HL-60 (cell line): ENCODE measurements at regions not wholly inside any gene's neighbourhood (a gene's known extent, or its start where the extent isn't known, plus 50 kb on each side); places are given as distances from the start of the nearest gene placed in this dataset.

Source experiments
- DNase-seq, 2 experiments: peaks; one replicate each; pipeline ENCODE4 v3.0.0-alpha.2; 2010 to 2020; ENCODE audit warnings: low read depth in 1 of 2, low spot score in 1 of 2
- H3K27ac ChIP-seq: fragments of 250-450 bp; sonication (Bioruptor Pico); replicated peaks from 2 replicates; pipeline ENCODE4 v1.5.1; 2020; ENCODE audit warnings: mild to moderate bottlenecking, moderate library complexity
- H3K27me3 ChIP-seq: fragments of 250-450 bp; sonication (Bioruptor Pico); 2 replicates; pipeline ENCODE4 v1.5.1; 2021; ENCODE audit warnings: mild to moderate bottlenecking, moderate library complexity; ENCODE audit not compliant: insufficient read depth, poor library complexity, severe bottlenecking
- H3K4me3 ChIP-seq: replicated peaks from 2 replicates; pipeline ENCODE4 v1.5.1; 2011; ENCODE audit warnings: mild to moderate bottlenecking, control low read depth, low read length; ENCODE audit not compliant: insufficient read depth
- GABPA ChIP-seq: IDR thresholded peaks from 2 replicates; pipeline ENCODE4 v1.6.1; 2012; ENCODE audit warnings: low read depth
- POLR2AphosphoS5 ChIP-seq: IDR thresholded peaks from 2 replicates; pipeline ENCODE4 v1.6.1; 2012; ENCODE audit warnings: low read depth
- SPI1 ChIP-seq: IDR thresholded peaks from 2 replicates; pipeline ENCODE4 v1.6.1; 2012; ENCODE audit warnings: low read depth, mild to moderate bottlenecking, borderline replicate concordance
- TF ChIP-seq, protein P1 (sequence below): IDR thresholded peaks from 2 replicates; pipeline ENCODE4 v1.6.1; 2012; ENCODE audit warnings: low read depth; ENCODE audit not compliant: insufficient replicate concordance
- TF ChIP-seq, protein P2 (sequence below): IDR thresholded peaks from one replicate; pipeline ENCODE4 v1.5.1; 2011; ENCODE audit warnings: low read length, control low read depth, inconsistent platforms; ENCODE audit not compliant: insufficient read depth

DNA sequence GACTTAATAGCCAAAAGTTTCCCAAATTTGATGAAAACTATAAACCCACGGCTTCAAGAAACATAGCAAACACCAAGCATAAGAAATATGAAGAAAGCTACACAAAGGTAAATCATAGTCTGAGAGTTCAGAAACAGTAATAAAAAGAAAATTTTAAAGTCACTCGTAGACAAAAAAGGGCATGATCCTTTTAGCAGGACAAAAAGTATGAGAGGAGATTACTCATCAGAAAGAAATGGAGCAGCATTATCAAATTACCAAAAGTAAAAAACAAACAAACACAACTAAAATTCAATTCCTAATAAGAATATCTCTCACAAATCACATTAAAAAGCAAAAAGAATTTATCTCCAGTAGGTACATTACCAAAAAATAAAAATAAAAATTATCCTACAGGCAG is 279.4 kb upstream of the UBE2E2 start:
- H3K27me3 ChIP-seq = no peaks in the 10 kb centered on the region
- no peak for DNase-seq
- H3K4me3 ChIP-seq = no peak overlapping the region
- TF ChIP-seq, protein P1, sequence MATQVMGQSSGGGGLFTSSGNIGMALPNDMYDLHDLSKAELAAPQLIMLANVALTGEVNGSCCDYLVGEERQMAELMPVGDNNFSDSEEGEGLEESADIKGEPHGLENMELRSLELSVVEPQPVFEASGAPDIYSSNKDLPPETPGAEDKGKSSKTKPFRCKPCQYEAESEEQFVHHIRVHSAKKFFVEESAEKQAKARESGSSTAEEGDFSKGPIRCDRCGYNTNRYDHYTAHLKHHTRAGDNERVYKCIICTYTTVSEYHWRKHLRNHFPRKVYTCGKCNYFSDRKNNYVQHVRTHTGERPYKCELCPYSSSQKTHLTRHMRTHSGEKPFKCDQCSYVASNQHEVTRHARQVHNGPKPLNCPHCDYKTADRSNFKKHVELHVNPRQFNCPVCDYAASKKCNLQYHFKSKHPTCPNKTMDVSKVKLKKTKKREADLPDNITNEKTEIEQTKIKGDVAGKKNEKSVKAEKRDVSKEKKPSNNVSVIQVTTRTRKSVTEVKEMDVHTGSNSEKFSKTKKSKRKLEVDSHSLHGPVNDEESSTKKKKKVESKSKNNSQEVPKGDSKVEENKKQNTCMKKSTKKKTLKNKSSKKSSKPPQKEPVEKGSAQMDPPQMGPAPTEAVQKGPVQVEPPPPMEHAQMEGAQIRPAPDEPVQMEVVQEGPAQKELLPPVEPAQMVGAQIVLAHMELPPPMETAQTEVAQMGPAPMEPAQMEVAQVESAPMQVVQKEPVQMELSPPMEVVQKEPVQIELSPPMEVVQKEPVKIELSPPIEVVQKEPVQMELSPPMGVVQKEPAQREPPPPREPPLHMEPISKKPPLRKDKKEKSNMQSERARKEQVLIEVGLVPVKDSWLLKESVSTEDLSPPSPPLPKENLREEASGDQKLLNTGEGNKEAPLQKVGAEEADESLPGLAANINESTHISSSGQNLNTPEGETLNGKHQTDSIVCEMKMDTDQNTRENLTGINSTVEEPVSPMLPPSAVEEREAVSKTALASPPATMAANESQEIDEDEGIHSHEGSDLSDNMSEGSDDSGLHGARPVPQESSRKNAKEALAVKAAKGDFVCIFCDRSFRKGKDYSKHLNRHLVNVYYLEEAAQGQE = no peak
- TF ChIP-seq, protein P2, sequence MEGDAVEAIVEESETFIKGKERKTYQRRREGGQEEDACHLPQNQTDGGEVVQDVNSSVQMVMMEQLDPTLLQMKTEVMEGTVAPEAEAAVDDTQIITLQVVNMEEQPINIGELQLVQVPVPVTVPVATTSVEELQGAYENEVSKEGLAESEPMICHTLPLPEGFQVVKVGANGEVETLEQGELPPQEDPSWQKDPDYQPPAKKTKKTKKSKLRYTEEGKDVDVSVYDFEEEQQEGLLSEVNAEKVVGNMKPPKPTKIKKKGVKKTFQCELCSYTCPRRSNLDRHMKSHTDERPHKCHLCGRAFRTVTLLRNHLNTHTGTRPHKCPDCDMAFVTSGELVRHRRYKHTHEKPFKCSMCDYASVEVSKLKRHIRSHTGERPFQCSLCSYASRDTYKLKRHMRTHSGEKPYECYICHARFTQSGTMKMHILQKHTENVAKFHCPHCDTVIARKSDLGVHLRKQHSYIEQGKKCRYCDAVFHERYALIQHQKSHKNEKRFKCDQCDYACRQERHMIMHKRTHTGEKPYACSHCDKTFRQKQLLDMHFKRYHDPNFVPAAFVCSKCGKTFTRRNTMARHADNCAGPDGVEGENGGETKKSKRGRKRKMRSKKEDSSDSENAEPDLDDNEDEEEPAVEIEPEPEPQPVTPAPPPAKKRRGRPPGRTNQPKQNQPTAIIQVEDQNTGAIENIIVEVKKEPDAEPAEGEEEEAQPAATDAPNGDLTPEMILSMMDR = no peak
- no peak for TF ChIP-seq SPI1
- no peak for TF ChIP-seq POLR2AphosphoS5
- no peak for TF ChIP-seq GABPA
- H3K27ac ChIP-seq = no peak overlapping the region

DNA sequence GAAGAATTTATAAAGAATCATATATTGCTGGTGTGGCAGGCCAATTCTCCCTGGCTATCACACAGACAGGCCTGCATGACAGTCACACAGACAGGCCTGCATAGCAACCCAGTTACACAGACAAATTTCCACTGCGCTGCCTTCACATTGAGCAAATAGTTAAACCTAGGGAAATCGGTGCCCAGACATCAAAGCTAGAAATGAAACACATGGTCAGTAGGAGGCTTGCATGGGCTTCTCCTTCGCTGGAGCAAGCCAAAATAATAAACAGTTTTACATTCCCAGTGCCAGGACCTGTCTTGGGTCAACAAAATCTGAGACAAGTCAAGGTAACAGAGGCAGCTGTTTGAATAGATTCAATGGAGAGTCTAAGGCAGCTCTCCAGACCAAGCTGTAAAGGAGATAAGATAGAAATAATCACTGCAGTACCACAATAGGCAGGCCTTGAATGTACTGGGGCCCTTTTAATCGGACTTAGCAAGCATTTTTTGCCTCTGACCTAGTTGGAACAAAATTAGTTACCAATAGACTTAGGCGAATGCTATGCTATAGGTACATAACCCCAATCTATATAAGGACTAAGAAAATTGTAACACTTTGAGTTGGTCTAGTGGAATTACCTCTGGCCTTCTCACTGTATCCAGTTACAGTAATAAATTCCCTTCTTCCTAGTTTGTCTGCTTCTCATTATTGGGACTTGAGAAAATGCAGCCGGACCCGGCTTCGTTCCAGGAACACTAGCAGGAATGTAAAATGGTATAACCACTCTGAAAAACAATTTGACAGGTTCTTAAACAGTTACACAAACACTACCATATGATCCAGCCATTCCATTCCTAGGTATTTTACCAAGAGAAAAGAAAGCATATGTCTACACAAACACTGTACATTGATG is 274.7 kb upstream of the UBE2E2 start:
- Histone ChIP-seq H3K4me3 (no peak overlapping the region), H3K27me3 (no peaks in the 10 kb centered on the region), H3K27ac (no peak overlapping the region)
- DNase-seq = no peak
- TF ChIP-seq, protein P2 = no peak
- TF ChIP-seq POLR2AphosphoS5 = no peak
- TF ChIP-seq, protein P1 = no peak
- TF ChIP-seq GABPA = no peak
- TF ChIP-seq SPI1 = no peak

DNA sequence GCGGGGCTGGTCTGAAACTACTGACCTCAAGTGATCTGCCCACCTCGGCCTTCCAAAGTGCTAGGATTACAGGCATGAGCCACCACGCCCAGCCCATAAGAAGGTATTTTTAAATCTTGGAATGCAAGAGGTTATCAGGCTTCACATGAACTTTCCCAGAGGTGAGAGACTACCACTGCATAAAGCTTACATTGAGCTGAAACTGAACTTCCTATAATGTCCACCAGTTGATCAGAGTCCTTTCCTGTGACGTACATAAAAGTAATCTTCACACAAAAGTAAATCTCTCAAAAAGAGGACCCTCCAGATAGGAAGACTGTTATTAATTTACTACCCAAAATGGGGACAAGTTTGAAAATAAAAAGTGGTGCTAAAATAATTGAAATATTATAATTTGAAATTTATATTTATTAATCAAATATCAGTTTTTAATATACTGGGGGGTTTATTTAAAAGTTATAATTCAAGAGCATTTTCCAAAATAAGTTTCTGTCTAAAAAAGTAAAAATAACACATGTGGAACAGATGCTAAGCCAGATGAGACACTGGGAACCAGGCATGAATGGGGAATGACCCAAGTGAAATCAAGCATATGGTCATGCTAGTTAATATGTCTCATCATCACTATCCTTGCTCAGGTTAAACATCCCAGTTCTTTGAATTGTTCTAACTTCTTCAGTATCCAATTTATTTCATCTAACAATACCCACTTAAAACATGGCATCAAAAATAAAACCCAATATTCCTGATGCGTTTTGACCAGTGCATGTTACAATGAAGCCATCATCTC is 269.9 kb upstream of the UBE2E2 start:
- no peak for DNase-seq
- no peaks in the 10 kb centered on the region for H3K27me3 ChIP-seq
- no peak overlapping the region for H3K4me3 ChIP-seq
- no peak overlapping the region for H3K27ac ChIP-seq
- TF ChIP-seq, protein P1 = no peak
- no peak for TF ChIP-seq GABPA
- TF ChIP-seq POLR2AphosphoS5 = no peak
- TF ChIP-seq SPI1 = no peak
- TF ChIP-seq, protein P2 = no peak
